ENCODE measurements at regions not wholly inside any gene's neighbourhood (a gene's known extent, or its start where the extent isn't known, plus 50 kb on each side); places are given as distances from the start of the nearest gene placed in this dataset.

DNA sequence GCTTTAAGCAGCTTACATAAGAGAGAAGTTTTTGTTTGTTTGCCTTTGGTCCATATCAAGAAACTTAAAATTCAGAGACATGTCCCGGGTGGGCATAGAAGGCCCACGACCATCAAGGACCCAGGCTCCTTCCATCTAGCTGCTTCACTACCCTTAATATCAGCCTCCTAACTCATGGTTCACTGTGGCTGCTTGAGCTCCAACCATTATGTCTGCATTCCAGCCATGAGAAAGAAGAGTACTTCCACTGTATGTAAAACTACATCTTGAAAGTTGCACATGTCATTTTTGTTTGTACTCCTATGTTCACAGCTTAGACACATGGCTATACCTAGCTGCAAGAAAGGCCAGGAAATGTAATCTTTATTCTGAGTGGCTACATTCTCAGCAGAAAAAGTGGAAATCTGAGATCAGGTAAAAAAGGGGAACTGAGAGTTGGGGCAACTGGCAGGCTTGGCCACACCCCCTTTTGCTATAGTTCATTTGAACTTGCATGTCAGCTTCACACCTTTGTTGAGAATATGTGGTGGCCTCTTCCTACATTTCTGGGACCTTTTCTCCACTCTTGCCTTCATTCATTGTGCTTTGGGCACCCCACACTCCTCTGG lies 81.3 kb upstream of the TP53I11 start:
- DNase-seq (ENCODE audit: low read depth), result no peak
- in situ Hi-C loops (cut with HindIII; ENCODE audit: low pct_unique_long_range_greater_than_20kb, low sequenced_read_pairs), result no loop called here

DNA sequence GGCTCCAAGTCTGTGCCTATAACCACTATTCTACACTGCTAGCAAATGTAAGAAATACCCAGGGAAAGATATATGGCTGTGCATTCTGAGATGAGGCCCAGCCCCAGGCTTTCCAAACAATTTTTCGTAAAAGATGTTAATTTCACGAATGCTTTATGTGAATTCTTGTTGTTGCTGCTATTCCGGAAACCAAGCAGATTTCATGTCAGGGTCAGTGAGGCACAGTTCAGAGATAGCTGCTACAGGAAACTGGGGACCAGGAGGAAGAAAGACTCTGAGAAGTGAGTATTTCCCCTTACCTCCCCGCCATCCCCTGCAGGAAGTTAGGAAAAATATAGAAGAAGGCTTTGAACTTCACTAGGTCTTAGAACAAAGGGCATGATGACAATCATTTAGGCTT lies 84.7 kb upstream of the TP53I11 start:
- in situ Hi-C loops (cut with HindIII; ENCODE audit: low pct_unique_long_range_greater_than_20kb, low sequenced_read_pairs), result no loop called here
- DNase-seq (ENCODE audit: low read depth), result no peak

DNA sequence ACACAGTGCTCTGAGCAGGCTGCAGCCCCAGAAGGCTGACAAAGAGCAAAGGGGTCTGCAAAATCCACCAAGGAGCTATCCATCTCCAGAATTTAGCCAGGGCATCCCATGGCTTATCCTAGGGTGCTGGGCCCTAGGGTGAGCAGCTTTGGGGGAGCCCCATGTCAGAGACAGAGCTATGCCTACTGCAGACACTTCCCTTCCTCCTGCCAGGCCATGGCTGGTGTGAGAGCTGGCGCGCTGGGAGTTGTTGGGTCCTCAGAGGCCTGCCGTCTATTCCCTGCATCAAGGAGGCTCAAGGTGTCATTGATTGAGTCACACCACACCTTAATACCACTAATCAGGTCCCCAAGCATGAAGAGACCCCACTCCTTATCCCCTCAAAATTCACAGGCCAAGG lies 85.3 kb upstream of the TP53I11 start:
- in situ Hi-C loops (cut with HindIII; ENCODE audit: low pct_unique_long_range_greater_than_20kb, low sequenced_read_pairs), result no loop called here
- DNase-seq (ENCODE audit: low read depth), result no peak

DNA sequence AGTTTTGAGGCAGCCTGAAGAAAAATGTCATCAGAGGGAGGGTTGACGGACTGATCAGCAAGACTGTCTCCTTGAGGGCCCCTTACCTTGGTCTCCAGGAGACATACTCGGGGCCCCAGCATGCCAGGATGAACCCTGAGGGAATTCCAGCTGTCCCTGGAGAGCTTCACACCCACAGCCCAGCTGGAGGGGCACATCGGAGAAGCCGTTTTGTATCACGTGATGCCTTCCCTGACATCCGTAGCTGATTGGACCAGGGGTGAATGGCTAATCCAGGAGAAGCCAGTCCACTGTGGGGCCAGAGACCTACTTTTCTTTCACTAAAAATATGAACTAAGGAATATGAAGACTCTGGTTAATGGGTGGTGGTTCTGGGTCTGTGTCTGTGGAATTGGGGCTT lies 86.0 kb upstream of the TP53I11 start:
- in situ Hi-C loops (cut with HindIII; ENCODE audit: low pct_unique_long_range_greater_than_20kb, low sequenced_read_pairs), result no loop called here
- DNase-seq (ENCODE audit: low read depth), result no peak

DNA sequence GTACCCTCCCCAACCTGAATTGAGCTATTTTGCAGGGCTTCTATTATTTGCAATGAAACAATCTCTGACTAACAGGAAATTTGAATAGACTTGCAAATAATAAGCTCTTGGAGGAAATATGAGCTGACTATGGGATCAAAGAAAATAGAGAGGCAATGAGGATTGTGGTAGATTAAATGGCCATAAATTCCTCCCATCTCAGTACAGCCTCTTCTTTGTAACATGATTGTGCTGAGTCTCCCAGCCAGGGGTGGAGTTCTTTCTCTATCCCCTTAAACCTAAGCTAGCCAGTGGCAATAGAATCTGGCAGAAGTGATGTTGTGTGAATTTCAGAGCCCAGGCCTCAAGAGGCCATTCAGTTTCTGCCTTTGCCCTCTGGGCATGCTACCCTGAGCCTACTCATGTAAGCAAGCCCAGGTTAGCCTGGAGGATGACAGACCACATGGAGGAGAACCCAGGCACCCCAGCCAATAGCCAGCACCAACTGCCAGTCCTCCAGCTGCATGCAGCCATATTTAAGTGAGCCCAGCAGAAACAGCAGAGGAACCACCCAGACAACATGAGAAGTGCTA lies 86.8 kb upstream of the TP53I11 start:
- in situ Hi-C loops (cut with HindIII; ENCODE audit: low pct_unique_long_range_greater_than_20kb, low sequenced_read_pairs), result no loop called here
- DNase-seq (ENCODE audit: low read depth), result no peak

- no peak for DNase-seq (ENCODE audit: low read depth)
- in situ Hi-C loops (cut with HindIII; ENCODE audit: low pct_unique_long_range_greater_than_20kb, low sequenced_read_pairs), result no loop called here
Observed at GRCh38 chr11:45038923-45039322, 88.2 kb upstream of the TP53I11 start.

DNA sequence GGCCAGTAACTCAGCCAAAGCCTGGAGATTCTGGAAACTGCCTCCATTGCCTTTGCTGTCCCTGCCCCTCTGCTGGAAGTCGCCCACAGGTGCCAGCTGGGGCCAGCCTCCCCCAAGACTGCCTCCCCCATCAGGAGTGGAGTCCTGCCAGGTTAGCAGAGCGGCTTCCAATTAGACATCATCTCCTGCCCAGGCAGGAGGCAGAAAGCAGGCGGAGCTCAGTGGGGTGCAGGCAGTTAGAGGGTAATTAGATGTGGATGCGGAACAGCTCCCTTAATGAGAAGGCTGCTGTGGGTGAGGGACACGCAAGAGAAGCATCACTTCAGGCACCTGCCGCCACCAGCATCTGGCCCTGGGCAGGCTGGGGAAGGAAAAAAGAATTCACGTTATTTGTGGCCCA lies 90.9 kb upstream of the TP53I11 start:
- in situ Hi-C loops (cut with HindIII; ENCODE audit: low pct_unique_long_range_greater_than_20kb, low sequenced_read_pairs), result no loop called here
- DNase-seq (ENCODE audit: low read depth), result no peak

- in situ Hi-C loops (cut with HindIII; ENCODE audit: low pct_unique_long_range_greater_than_20kb, low sequenced_read_pairs), result no loop called here
Observed at GRCh38 chr11:45042560-45042959, 91.9 kb upstream of the TP53I11 start.

GRCh38 chr11:45043755-45044475 lies 93.2 kb upstream of the TP53I11 start:
- DNase-seq (ENCODE audit: low read depth), result no peak
- in situ Hi-C loops (cut with HindIII; ENCODE audit: low pct_unique_long_range_greater_than_20kb, low sequenced_read_pairs), result no loop called here

More at GRCh38 chr11:45042560-45042959, 91.9 kb upstream of the TP53I11 start:
- DNase-seq (ENCODE audit: low read depth), result no peak

DNA sequence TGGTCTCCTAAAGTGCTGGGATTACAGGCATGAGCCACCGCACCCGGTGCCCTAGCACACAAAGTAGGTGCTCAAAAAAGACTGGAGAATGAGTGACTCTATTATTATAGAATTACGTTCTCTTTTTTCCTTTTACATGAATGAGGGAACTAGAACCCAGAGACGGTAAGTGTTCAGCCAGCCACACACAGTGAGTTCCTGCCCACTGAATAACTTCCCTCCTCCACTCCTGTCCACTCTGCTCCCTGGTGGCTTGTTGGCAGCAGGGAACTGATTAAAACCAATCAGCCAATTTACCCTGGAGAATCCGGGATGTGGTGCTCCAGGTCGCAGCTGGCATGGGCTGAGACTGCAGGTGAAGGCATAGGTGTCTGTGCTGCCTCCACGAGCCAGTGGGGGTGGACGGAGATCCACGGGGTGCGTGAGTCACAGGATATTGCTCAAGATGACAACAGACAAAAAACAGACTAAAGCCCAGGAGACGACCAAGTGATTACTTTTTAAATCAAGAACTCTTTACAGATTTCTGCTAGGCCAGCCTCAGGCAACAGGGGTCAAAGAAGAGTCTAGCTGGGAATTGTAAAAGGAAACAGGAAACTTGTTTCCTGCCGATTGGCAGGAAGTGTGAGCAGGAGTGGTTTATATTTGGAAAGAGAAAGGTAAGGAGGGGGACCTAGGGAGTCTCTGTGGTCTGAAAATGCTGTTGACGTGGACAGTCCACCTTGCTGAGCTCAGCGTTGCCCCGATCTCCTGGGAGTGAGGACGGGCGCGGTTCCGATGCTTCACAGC lies 95.2 kb upstream of the TP53I11 start:
- no peak for DNase-seq (ENCODE audit: low read depth)
- in situ Hi-C loops (cut with HindIII; ENCODE audit: low pct_unique_long_range_greater_than_20kb, low sequenced_read_pairs), result no loop called here

DNA sequence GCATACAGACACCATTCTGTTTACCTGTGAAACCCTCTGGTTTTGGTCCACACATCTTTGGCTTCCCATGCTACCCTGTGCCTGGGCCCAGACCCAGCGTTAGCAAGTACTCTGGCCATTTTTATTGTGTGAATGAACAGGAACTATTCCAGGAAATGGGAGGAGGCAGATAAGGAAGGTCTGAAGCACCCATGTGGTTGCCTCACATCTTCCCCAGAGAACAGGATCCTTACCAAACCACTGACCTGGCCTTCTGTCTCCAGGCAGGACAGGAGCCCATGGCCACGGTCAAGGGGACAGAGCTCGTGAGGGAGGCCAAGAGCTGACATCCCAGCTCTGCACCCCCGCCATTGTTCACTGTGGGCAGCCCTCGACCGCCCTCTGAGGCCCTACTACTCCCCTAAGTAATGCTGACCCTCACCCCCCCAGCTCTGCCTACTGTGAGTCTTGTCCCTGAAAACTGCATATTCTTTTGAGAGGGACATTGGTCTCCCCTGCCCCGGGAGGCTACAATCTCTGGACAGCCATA lies 97.7 kb upstream of the TP53I11 start:
- DNase-seq (ENCODE audit: low read depth), result no peak
- in situ Hi-C loops (cut with HindIII; ENCODE audit: low pct_unique_long_range_greater_than_20kb, low sequenced_read_pairs), result no loop called here

- in situ Hi-C loops (cut with HindIII; ENCODE audit: low pct_unique_long_range_greater_than_20kb, low sequenced_read_pairs), result no loop called here
Observed at GRCh38 chr11:45048870-45049691, 97.4 kb upstream of the PRDM11 start.

GRCh38 chr11:45050111-45050510 lies 96.3 kb upstream of the PRDM11 start:
- DNase-seq (ENCODE audit: low read depth), result no peak
- in situ Hi-C loops (cut with HindIII; ENCODE audit: low pct_unique_long_range_greater_than_20kb, low sequenced_read_pairs), result no loop called here

More at GRCh38 chr11:45048870-45049691, 97.4 kb upstream of the PRDM11 start:
- no peak for DNase-seq (ENCODE audit: low read depth)

DNA sequence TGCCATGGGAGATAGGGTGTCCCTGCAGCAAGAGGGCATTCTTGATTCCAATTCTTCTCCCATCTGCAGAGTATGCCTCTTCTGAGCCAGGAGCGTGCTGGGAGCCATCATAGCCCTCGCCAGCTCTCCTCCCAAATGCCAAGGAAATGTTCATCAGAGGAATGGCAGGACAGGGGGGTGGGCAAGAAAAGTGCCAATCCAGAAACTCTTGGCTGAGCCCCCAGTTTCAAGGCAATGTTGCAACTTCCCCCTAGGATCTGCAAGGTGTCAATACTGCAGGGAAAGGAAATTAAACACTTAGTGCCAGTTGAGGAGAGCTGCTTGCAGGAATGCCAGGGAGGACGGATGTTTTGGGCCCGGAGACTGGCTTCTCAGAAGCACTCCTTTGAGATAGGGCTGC lies 94.8 kb upstream of the PRDM11 start:
- DNase-seq (ENCODE audit: low read depth), result no peak
- in situ Hi-C loops (cut with HindIII; ENCODE audit: low pct_unique_long_range_greater_than_20kb, low sequenced_read_pairs), result no loop called here

DNA sequence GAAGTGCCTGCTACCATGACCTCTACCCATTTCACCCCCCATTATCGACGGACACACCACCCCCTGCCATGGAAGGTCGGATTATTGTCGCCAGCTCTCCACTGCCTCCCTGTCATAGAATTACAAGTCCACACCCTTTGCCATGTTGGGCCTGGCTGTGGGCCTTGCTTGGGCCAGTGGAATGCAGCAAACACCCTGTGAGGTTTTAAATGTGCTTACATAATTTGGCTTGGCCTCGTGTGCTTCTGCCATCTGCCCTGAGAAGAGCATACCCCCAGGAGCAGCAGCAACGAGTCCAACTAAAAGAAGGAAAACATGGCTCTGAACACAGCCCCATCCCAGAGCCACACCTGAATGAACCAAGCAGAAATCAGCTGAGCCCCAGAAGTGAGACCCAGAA lies 94.1 kb upstream of the PRDM11 start:
- in situ Hi-C loops (cut with HindIII; ENCODE audit: low pct_unique_long_range_greater_than_20kb, low sequenced_read_pairs), result no loop called here
- no peak for DNase-seq (ENCODE audit: low read depth)

DNA sequence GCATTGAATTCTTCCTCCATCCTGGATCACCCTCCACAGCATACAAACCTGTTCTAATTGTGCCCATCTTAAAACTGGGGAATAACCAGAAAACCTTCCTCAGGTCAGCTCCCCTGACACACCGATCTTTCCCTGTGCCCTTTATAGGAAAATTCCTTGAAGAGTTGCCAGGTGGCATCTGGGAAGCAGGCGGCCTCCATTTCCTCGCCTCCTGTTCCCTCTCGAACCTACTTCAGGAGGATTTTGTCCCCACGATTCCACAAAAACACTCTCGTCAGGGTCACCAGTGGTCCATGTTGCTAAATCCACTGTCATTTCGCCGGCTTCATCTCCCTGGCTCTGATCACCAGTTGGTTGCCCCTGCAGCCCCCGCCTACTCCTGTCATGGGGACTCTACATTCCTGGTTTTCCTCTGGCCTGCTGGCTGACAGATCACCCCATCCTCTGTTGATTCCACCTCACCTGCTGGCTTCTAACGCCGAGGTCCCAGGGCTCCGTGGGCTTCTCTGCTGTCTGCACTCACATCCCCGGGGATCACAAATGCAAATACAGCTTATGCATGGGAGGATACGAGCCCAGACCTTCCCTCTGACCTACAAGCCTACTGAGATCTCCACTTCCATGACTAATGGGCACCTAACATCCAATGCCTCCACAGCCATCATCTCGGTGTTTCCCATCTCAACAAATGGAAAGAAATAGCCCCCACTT lies 92.5 kb upstream of the PRDM11 start:
- DNase-seq (ENCODE audit: low read depth), result no peak
- in situ Hi-C loops (cut with HindIII; ENCODE audit: low pct_unique_long_range_greater_than_20kb, low sequenced_read_pairs), result no loop called here

DNA sequence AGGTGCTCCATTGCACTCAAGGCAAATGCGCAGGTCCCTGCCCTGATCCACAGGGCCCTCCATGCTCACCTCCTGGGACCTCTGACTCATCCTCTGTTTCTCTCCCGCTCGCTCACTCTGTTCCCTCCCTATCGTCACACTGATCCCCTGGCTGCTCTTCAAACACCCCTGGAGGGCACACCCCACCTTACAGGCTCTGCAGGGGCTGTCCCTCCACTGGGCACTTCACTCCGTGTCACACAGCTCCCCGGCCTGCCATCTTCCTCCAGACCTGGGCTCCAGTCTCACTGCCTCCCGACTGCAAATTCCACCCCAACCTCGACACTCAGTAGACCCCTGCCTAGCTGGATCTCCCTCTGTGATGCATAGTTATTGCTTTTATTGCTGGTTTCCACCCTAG lies 91.5 kb upstream of the PRDM11 start:
- no peak for DNase-seq (ENCODE audit: low read depth)
- in situ Hi-C loops (cut with HindIII; ENCODE audit: low pct_unique_long_range_greater_than_20kb, low sequenced_read_pairs), result no loop called here

DNA sequence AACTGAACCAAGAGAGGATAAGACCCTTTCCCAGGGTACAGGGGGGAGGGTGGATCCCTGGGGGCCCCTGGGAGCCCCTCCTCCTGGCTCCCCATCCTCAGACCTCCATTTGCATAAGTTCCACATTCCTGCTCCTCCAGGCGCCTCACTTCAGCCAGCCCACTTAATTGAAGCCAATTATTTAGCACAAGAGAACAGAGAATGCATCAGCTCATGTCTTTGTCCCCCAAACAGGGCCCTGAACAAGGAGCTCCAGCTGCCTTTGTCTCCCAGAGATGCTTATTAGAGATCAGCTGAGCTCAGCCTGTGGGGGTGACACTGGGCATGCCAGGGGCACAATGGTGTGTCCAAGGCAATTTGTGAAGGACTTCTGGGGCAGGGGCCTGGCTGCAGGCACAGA lies 89.9 kb upstream of the PRDM11 start:
- no peak for DNase-seq (ENCODE audit: low read depth)
- in situ Hi-C loops (cut with HindIII; ENCODE audit: low pct_unique_long_range_greater_than_20kb, low sequenced_read_pairs), result no loop called here

Data from Caki2 (cell line).